GM12873 (cell line): ENCODE measurements at regions not wholly inside any gene's neighbourhood (a gene's known extent, or its start where the extent isn't known, plus 50 kb on each side); places are given as distances from the start of the nearest gene placed in this dataset.

Source experiments
- TF ChIP-seq, protein P1 (sequence below): IDR thresholded peaks from 2 replicates; pipeline ENCODE4 v1.5.1; 2012; ENCODE audit warnings: low read depth, mild to moderate bottlenecking, moderate library complexity, low read length, control low read depth; ENCODE audit not compliant: insufficient read depth; ENCODE audit errors: missing control alignments

DNA sequence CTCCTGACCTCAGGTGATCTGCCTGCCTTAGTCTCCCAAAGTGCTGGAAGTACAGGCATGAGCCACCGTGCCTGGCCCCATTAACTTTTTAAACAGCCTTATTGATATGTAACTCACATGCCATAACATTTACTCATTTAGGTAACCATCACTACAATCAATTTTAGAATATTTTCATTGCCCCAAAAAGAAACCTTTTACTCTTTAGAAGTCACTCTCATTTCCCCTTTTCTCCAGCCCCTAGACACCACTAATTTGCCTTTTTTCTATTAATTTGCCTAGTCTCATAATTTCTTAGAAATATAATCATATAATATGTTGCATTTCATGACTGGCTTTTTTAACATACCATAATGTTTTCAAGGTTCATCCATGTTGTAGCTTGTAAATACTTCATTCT lies 57.2 kb upstream of the TACR1 start:
- TF ChIP-seq, protein P1, sequence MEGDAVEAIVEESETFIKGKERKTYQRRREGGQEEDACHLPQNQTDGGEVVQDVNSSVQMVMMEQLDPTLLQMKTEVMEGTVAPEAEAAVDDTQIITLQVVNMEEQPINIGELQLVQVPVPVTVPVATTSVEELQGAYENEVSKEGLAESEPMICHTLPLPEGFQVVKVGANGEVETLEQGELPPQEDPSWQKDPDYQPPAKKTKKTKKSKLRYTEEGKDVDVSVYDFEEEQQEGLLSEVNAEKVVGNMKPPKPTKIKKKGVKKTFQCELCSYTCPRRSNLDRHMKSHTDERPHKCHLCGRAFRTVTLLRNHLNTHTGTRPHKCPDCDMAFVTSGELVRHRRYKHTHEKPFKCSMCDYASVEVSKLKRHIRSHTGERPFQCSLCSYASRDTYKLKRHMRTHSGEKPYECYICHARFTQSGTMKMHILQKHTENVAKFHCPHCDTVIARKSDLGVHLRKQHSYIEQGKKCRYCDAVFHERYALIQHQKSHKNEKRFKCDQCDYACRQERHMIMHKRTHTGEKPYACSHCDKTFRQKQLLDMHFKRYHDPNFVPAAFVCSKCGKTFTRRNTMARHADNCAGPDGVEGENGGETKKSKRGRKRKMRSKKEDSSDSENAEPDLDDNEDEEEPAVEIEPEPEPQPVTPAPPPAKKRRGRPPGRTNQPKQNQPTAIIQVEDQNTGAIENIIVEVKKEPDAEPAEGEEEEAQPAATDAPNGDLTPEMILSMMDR = no peak

- TF ChIP-seq, protein P1 = no peak
Measured at GRCh38 chr2:75253526-75253925, 54.2 kb upstream of the TACR1 start.

- TF ChIP-seq, protein P1 = no peak
Measured at GRCh38 chr2:75251896-75252295, 52.6 kb upstream of the TACR1 start.
